Stomach (tissue), 4 donors: ENCODE measurements at regions not wholly inside any gene's neighbourhood (a gene's known extent, or its start where the extent isn't known, plus 50 kb on each side); places are given as distances from the start of the nearest gene placed in this dataset.

Experiments used
- CTCF ChIP-seq, 7 experiments: fragments of 450-650 bp in 4 of 7; fragments of 200-600 bp in 3 of 7; sonication (generic) in 3 of 7; IDR thresholded peaks; one replicate each; pipeline ENCODE4 v1.5.1; 2016 to 2019; ENCODE audit warnings: antibody characterized with exemption in 7 of 7, control low read depth in 2 of 7, mild to moderate bottlenecking in 1 of 7
- POLR2A ChIP-seq, 4 donors: fragments of 450-650 bp; IDR thresholded peaks; one replicate each; pipeline ENCODE4 v1.6.1; 2016; ENCODE audit warnings: antibody characterized with exemption in 4 of 4, control low read depth in 2 of 4, mild to moderate bottlenecking in 1 of 4, moderate library complexity in 1 of 4

- TF ChIP-seq CTCF (IDR thresholded peaks at IDR 0.05) (no peak), POLR2A (IDR thresholded peaks at IDR 0.05) (no peak)
Measured at GRCh38 chr13:47801555-47801954, 199.5 kb downstream of the SUCLA2 start.
